GM19463 (cell line): ENCODE measurements at regions not wholly inside any gene's neighbourhood (a gene's known extent, or its start where the extent isn't known, plus 50 kb on each side); places are given as distances from the start of the nearest gene placed in this dataset.

ENCODE experiments used
- ATAC-seq: cut with Tn5 transposase; IDR thresholded peaks from one replicate; pipeline ENCODE4 v1.9.1; 2021; ENCODE audit warnings: mild to moderate bottlenecking, moderate library complexity; ENCODE audit not compliant: unreplicated experiment

- ATAC-seq = no peak
Observed at GRCh38 chr13:103277959-103278694, 211.9 kb upstream of the SLC10A2 start.

DNA sequence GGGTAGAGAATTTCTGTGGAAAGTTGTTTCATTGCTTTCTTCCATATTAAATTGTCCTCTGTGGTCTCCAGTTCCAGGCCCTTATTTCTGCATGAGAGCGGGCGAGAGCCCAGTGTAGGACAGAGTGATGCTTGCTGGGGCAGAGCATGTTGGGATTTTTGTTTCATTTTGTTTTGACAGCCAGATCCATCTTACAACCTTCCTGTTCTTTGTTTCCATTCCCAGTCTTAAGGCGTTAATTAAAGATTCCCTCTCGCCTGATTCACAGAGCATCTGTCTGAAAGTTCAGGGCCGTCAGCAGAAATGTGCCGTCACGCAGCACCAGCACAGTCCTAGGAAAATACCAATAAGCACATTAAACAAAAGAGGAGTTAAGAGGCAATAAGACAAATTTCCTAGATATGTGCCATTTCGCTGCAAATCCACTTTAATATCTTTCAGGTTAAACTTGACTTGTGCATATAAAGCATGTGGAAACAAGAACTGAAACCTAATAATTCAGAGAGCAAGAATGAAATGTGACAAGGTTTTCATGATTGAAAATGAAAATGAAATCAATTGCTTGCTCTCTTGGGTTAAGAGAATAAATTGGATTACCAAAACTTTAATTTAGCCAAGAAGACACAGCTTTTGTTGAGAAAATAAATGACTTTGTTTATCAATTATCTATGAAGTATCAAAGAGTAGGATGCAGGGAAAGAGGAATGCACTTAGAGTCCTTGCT lies 210.7 kb upstream of the SLC10A2 start:
- peak; percentile 80 for ATAC-seq

DNA sequence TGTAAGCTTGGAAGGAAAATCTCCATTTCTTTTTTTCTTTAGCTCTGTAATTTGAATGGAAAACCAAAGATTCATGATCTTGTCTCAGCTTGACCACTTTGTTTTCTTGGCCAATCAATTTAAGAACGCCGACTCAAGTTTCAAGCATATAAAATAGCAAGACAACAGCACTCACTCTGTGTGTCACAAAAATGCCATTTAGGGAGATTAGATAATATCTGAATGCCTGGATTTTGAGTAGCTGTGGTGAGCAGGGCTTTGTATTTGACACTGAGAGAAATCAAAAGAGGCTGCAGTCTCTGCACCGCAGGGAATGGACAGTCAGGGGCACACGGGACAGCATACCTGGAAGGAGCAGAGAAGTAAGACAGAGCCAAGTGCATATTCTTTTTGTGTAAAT lies 209.5 kb upstream of the SLC10A2 start:
- no peak for ATAC-seq

DNA sequence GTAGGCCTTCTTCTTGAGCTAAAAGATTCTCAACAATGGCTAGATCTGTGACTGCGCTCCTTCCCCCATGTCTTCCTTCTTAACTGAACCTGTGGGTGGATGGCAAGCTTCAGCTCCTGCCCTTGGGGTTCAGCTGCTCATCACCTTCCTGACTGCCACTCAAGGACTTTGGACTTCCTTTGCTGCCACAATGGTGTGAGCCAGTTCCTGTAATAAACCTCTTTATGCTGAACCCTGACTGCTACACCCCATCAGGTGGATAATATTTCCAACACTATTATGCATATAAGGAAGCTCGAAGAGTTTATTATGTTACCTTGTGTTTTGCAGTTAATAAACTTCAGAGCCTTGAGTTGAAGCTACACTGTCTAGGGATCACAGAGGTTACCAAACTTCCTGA lies 208.9 kb upstream of the SLC10A2 start:
- no peak for ATAC-seq

GRCh38 chr13:103273825-103274224 lies 207.6 kb upstream of the SLC10A2 start:
- ATAC-seq = no peak

DNA sequence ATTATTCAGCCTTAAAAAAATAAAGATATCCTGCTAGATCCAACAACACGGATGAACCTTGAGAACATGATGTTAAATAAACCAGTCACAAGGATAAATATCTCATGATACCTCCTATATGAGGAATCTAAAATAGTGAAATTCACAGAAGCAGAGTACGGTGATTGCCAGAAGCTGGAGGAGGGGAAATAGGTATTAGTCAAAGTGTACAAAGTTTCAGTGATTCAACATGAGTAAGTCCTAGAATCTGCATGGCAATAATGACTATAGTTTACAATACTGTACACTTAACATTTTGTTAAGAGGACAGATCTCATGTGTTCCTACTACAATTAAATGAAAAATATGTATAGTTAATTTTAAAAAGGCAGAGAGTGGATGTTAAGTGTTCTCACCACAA lies 206.6 kb upstream of the SLC10A2 start:
- no peak for ATAC-seq

DNA sequence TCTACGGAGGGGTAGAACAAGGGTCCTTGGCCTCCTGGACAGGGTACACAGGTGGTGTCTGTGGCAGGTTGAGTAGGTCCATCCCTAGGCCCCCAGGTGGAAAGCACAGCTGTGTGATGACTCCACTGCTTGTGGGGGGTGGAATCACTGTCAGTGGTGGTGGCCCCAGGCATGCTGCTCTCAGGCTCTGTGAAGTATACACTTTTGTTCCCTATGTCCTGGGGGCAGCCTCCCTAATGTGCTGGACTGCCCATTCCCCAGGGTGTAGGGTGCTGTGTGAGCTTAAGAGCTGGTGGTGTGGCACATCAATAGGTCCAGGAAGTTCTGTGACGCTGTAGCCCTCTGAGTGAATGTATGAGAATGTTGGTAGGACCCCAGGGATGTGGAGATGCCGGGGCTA lies 197.2 kb upstream of the SLC10A2 start:
- no peak for ATAC-seq

DNA sequence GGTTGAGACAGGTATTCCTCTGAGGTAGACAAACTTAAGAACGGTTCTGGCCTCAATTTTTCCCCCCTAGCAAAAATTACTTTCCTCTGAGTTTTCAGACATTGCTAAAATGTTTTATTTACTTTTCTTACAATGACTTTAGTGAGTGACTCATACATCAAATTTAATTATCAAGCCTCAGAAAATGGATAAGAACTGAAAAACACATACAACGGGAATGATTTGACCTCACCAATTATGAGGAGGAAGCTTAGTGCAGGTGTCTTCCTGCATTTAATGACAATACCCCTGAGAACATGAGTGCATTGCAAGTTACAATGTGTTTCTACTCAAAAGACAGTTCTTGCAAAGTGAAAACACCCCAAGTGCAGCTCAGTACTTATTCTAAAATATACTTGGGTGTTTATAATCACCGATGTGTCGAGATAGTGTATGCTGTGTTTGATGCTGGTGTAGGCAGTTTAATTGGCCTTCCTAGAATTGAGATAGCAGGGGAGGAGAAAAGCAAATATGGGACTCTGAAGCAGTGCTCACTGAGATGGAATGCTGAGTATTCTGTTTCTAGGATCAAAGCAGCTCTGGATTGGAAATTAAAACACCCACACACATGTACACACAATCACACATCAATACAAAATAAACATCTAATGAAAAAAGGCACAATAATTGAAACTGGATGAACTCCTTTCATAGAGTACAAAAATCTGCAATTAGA lies 189.5 kb upstream of the SLC10A2 start:
- no peak for ATAC-seq

GRCh38 chr13:103250071-103250470 lies 183.9 kb upstream of the SLC10A2 start:
- no peak for ATAC-seq

- no peak for ATAC-seq
Observed at GRCh38 chr13:103246581-103247200, 180.5 kb upstream of the SLC10A2 start.

GRCh38 chr13:103243495-103243894 lies 177.3 kb upstream of the SLC10A2 start:
- ATAC-seq = no peak

DNA sequence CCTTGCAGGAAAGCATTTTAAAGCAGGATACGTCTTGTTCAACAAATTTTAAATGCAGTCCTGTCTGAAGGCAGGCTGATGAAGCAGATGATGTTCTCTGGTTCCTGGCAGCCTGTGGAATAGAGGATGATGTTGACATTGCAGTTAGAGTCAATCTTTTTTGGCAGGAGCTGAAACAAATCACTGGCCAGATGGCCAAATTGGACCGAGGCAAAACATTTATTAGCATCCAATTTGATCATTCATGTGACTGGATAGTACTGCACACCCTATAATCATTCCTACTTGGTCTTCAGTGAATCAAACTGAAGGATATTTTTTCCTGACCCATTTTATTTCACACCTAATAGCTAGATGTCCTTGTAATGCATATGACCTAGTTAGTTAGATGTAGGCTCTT lies 172.2 kb upstream of the SLC10A2 start:
- ATAC-seq = no peak

GRCh38 chr13:103236213-103236612 lies 170.0 kb upstream of the SLC10A2 start:
- no peak for ATAC-seq

DNA sequence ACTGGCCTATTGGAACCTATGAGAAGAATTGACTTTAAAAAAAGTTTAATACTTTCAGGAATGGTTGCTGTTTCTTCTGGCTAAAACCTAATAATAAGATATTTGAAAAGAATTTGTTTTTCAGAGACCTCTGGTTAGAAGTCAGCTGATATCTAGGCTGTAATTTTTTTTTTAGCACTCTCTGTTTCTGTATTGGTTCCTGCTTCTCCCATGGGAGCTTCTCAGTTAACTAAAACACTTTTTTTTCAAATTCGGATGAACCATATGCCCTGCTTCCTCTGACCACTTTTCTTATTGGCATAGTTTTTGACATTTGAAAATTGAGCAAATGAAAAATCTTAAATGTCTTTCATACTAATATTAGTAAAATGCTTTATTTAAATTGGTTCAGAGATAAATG lies 163.5 kb upstream of the SLC10A2 start:
- peak; percentile 55 for ATAC-seq

- ATAC-seq = no peak
Observed at GRCh38 chr13:103224804-103225203, 158.6 kb upstream of the SLC10A2 start.

DNA sequence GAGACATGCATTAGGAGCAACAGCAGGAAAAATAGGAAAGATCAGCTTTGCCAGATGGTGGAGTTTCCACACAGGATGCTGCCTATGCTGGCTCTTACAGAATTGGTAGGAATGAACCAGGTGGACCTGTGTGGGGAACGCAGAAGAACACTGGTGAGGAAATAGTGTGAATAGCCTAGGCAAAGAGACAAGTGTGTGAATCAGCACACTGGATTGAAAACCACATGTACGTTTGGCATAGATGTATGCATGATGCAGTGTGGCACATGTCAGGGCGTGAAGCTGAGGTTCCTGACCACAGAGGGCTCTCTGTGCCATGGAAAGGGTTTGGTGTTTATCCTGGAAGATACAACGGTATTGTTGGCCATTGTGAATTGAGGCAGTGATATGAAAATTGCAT lies 156.5 kb upstream of the SLC10A2 start:
- ATAC-seq = no peak

GRCh38 chr13:103218253-103218652 lies 152.0 kb upstream of the SLC10A2 start:
- ATAC-seq = no peak

DNA sequence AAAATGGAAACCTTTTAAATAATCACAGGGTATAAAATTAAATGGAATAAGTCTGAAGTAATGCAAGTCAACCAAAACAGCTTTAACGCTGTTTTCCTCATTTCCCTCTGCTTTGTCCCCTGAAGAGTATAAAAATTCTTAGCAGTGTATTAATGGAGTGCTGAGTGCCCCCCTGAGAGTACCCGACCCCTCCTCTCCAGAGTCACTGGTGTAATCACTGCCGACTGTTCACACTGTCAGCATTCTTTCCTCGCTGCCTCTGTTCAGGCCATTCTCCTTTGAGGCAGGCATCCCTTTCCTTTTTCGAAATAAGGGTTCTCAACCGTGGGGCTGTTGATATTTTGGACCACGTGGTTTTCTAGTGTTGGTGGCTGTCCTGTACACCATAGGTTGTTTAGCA lies 146.9 kb upstream of the SLC10A2 start:
- ATAC-seq = no peak

DNA sequence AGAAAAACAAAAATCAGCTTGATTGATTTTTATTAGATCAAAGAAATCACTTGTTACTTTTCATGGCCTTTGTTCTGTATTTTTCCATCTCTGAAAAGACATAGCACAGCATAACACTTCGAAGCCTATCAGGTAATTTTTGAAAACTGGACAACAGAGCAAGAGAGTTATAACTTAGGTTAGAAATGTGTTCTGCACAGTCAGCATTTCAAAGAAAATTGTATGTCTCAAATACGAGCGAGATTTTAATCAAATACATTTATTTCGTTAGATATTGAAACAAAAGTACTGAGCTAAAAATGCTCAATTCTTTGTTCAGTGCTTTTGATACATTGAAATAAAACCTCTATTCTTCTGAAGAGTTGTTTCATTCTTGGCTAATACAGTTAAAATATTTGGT lies 144.1 kb upstream of the SLC10A2 start:
- ATAC-seq = no peak

DNA sequence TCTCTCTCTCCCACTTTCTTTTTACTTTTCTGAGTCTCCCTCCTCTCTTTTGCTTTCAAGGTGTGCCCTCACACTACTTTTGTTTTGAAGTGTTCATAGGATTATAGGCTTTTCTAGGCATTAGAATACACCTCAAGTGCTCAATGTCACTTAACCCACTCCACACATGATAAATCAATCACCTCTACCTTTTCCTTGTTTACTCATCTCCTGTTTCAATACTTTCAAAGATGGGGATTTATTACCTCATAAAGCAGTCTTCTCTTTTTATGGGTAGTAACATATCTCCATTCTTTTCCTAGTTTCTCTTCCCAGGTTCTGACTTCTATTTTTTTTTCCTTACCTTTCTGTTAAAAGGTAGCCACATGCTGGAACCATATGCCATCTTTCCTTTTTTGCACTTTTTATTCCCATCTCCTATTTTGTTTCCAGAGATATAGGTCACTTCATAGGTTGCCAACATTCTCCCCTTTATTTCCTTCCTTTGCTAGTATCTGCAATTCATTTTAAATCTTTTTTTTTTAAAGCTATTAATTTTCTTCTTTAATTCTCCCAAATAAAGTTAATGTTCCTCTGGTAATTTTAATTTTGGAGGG lies 137.6 kb upstream of the SLC10A2 start:
- ATAC-seq = no peak
